Colonic mucosa (tissue), 4 donors: ENCODE measurements at regions not wholly inside any gene's neighbourhood (a gene's known extent, or its start where the extent isn't known, plus 50 kb on each side); places are given as distances from the start of the nearest gene placed in this dataset.
"Not testable (repeated sequence)": the region's sequence is repeated elsewhere in the genome, so short reads cannot be mapped to it uniquely, and the experiment has no call there.

ENCODE experiments used
- DNase-seq: peaks from one replicate; pipeline ENCODE4 v3.0.0-alpha.2; 2020
- H3K27ac ChIP-seq: fragments of 200-600 bp; one replicate; pipeline ENCODE4 v1.8.0; 2021
- H3K27me3 ChIP-seq: fragments of 200-600 bp; one replicate; pipeline ENCODE4 v1.8.0; 2021
- H3K36me3 ChIP-seq: fragments of 200-600 bp; one replicate; pipeline ENCODE4 v1.8.0; 2021
- H3K4me1 ChIP-seq: fragments of 200-600 bp; one replicate; pipeline ENCODE4 v1.8.0; 2021; ENCODE audit warnings: mild to moderate bottlenecking
- H3K4me3 ChIP-seq: fragments of 200-600 bp; one replicate; pipeline ENCODE4 v1.8.0; 2021
- H3K9ac ChIP-seq, 2 donors: one replicate each; pipeline ENCODE4 v1.7.0; 2013; ENCODE audit warnings: control low read depth in 2 of 2, low read depth in 2 of 2, low read length in 2 of 2
- H3K9me3 ChIP-seq: fragments of 200-600 bp; one replicate; pipeline ENCODE4 v1.8.0; 2021
- intact Hi-C: fragments of 100-400 bp; cut with DNase I; formaldehyde crosslinking; loops from one replicate; pipeline ENCODE4 v1.14.1; 2022
- TF ChIP-seq, protein P1 (sequence below): fragments of 200-600 bp; IDR thresholded peaks from one replicate; pipeline ENCODE4 v1.8.0; 2022; ENCODE audit warnings: antibody characterized with exemption, mild to moderate bottlenecking
- donor health status: healthy.
- donor health status: DM: no; HTN: no; CAD: no.
- donor health status: DM: no; HTN: no; CAD: no.

GRCh38 chr1:104212239-104212638 lies 462.5 kb downstream of the AMY1C start:
- TF ChIP-seq, protein P1, sequence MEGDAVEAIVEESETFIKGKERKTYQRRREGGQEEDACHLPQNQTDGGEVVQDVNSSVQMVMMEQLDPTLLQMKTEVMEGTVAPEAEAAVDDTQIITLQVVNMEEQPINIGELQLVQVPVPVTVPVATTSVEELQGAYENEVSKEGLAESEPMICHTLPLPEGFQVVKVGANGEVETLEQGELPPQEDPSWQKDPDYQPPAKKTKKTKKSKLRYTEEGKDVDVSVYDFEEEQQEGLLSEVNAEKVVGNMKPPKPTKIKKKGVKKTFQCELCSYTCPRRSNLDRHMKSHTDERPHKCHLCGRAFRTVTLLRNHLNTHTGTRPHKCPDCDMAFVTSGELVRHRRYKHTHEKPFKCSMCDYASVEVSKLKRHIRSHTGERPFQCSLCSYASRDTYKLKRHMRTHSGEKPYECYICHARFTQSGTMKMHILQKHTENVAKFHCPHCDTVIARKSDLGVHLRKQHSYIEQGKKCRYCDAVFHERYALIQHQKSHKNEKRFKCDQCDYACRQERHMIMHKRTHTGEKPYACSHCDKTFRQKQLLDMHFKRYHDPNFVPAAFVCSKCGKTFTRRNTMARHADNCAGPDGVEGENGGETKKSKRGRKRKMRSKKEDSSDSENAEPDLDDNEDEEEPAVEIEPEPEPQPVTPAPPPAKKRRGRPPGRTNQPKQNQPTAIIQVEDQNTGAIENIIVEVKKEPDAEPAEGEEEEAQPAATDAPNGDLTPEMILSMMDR, result no peak
- H3K36me3 ChIP-seq, result no peaks in the 10 kb centered on the region
- intact Hi-C loops, result no loop called here
- H3K4me3 ChIP-seq, result no peak overlapping the region
- no peak overlapping the region for H3K9ac ChIP-seq
- no peaks in the 10 kb centered on the region for H3K4me1 ChIP-seq
- DNase-seq, result no peak
- no peak overlapping the region for H3K27ac ChIP-seq
- no peaks in the 10 kb centered on the region for H3K9me3 ChIP-seq
- H3K27me3 ChIP-seq, result no peaks in the 10 kb centered on the region

DNA sequence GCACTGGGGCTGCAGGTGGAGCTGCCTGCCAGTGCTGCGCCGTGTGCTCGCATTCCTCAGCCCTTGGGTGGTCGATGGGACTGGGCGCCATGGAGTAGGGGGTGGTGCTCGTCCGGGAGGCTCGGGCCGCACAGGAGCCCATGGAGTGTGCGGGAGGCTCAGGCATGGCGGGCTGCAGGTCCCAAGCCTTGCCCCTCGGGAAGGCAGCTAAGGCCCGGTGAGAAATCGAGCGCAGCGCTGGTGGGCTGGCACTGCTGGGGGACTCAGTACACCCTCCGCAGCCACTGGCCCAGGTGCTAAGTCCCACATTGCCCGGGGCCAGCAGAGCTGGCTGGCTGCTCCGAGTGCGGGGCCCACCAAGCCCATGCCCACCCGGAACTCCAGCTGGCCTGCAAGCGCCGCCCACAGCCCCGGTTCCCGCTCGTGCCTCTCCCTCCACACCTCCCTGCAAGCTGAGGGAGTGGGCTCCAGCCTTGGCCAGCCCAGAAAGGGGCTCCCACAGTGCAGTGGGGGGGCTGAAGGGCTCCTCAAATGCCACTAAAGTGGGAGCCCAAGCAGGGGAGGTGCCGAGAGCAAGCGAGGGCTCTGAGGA lies 467.8 kb downstream of the AMY1C start:
- H3K27ac ChIP-seq, H3K4me1 ChIP-seq, H3K36me3 ChIP-seq, DNase-seq, H3K9me3 ChIP-seq, H3K4me3 ChIP-seq, H3K9ac ChIP-seq, H3K27me3 ChIP-seq, intact Hi-C loops: not testable (repeated sequence)

GRCh38 chr1:104229860-104230259 lies 480.2 kb downstream of the AMY1C start:
- no peak overlapping the region for H3K4me3 ChIP-seq
- no peak overlapping the region for H3K9ac ChIP-seq
- no peaks in the 10 kb centered on the region for H3K9me3 ChIP-seq
- no peaks in the 10 kb centered on the region for H3K36me3 ChIP-seq
- no peaks in the 10 kb centered on the region for H3K4me1 ChIP-seq
- no peak for DNase-seq
- TF ChIP-seq, protein P1, result no peak
- intact Hi-C loops, result no loop called here
- no peak overlapping the region for H3K27ac ChIP-seq
- no peaks in the 10 kb centered on the region for H3K27me3 ChIP-seq

DNA sequence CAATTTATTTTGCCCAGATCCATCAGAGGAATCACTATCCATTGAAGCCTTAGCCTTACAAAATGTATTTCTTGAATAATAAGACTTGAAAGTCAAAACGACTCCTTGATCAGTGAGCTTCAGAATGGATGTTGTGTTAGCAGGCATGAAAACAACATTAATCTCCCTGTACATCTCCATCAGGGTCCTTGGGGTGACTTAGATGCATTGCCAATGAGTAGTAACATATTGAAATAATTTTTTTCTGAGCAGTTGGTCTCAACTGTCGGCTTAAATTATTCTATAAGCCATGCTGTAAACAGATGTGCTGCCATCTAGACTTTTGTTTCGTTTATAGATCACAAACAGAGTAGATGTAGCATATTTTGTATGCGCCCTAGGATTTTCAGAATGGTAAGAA lies 482.0 kb downstream of the AMY1C start:
- H3K9me3 ChIP-seq, result no peaks in the 10 kb centered on the region
- no peaks in the 10 kb centered on the region for H3K27me3 ChIP-seq
- no peak overlapping the region for H3K9ac ChIP-seq
- no peaks in the 10 kb centered on the region for H3K36me3 ChIP-seq
- no peak for DNase-seq
- no peak overlapping the region for H3K4me3 ChIP-seq
- no peak overlapping the region for H3K27ac ChIP-seq
- TF ChIP-seq, protein P1, result no peak
- no peaks in the 10 kb centered on the region for H3K4me1 ChIP-seq
- intact Hi-C loops, result no loop called here

DNA sequence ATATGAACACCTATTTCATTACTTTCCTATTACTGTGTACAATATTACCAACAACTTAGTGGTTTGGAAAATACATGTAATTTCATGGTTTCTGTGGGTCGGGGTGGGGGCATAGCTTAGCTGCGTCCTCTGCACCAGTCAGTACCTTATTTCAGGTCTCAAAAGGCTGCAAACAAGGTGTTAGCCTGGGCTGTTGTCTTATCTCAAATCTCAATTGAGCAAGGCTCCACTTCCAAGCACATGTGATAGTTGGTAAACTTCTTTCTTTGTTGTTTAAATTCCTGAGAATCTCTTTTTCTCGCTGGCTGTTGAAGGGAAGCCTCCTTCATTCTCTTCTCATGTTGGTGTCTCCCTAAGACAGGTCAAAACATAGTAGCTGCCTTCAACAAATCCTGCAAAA lies 485.4 kb downstream of the AMY1C start:
- Histone ChIP-seq H3K4me3 (no peak overlapping the region), H3K36me3 (no peaks in the 10 kb centered on the region), H3K27ac (no peak overlapping the region), H3K27me3 (no peaks in the 10 kb centered on the region), H3K4me1 (no peaks in the 10 kb centered on the region), H3K9me3 (no peaks in the 10 kb centered on the region), H3K9ac (no peak overlapping the region)
- TF ChIP-seq, protein P1, result no peak
- intact Hi-C loops, result no loop called here
- DNase-seq, result no peak

- Histone ChIP-seq H3K4me3 (no peak overlapping the region), H3K4me1 (no peaks in the 10 kb centered on the region), H3K27me3 (no peaks in the 10 kb centered on the region), H3K27ac (no peak overlapping the region), H3K9ac (no peak overlapping the region), H3K36me3 (no peaks in the 10 kb centered on the region), H3K9me3 (no peaks in the 10 kb centered on the region)
- TF ChIP-seq, protein P1, result no peak
- DNase-seq, result no peak
- intact Hi-C loops, result no loop called here
Measured at GRCh38 chr1:104238991-104239390, 489.3 kb downstream of the AMY1C start.
